ENCODE measurements at regions not wholly inside any gene's neighbourhood (a gene's known extent, or its start where the extent isn't known, plus 50 kb on each side); places are given as distances from the start of the nearest gene placed in this dataset.

GRCh38 chr6:169312658-169313346 is 59.2 kb upstream of the THBS2 start:
- no peak for FAIRE-seq
- DNase-seq (ENCODE audit: low spot score in 2 of 2) = no peak

GRCh38 chr6:169310983-169311382 is 57.3 kb upstream of the THBS2 start:
- DNase-seq (ENCODE audit: low spot score in 2 of 2) (no peak), FAIRE-seq (no peak)

Data from frontal cortex (tissue), 3 donors.